Fibroblast of lung (primary cell): ENCODE measurements at regions not wholly inside any gene's neighbourhood (a gene's known extent, or its start where the extent isn't known, plus 50 kb on each side); places are given as distances from the start of the nearest gene placed in this dataset.

ENCODE experiments used
- DNase-seq, 2 donors: peaks; one replicate each; pipeline versions ENCODE4 v3.0.0 to v3.0.0-alpha.2; 2010; ENCODE audit warnings: low read depth in 2 of 2
- H2AFZ ChIP-seq: 2 replicates; pipeline ENCODE4 v1.5.1; 2012; ENCODE audit warnings: low read length, control low read depth, inconsistent platforms
- H3K27ac ChIP-seq: 2 replicates; pipeline ENCODE4 v1.5.1; 2011; ENCODE audit warnings: low read length, control low read depth; ENCODE audit not compliant: insufficient read depth
- H3K27me3 ChIP-seq: 2 replicates; pipeline ENCODE4 v1.5.1; 2011; ENCODE audit warnings: mild to moderate bottlenecking, low read length; ENCODE audit not compliant: control insufficient read depth, insufficient read depth
- H3K36me3 ChIP-seq: 2 replicates; pipeline ENCODE4 v1.5.1; 2011; ENCODE audit warnings: low read length; ENCODE audit not compliant: control insufficient read depth, insufficient read depth
- H3K4me1 ChIP-seq: 2 replicates; pipeline ENCODE4 v1.5.1; 2011; ENCODE audit warnings: low read length; ENCODE audit not compliant: control insufficient read depth, insufficient read depth; ENCODE audit errors: extremely low read depth
- H3K4me2 ChIP-seq: 2 replicates; pipeline ENCODE4 v1.5.1; 2011; ENCODE audit warnings: low read length, control low read depth; ENCODE audit not compliant: insufficient read depth; ENCODE audit errors: extremely low read depth
- H3K4me3 ChIP-seq, 4 experiments: fragments of 200-600 bp in 1 of 4; sonication (generic) in 1 of 4; replicated peaks in 1 of 4; 2 replicates each; pipeline ENCODE4 v1.5.1; 2011 to 2016; ENCODE audit warnings: low read length in 4 of 4, low read depth in 3 of 4, mild to moderate bottlenecking in 3 of 4, control low read depth in 2 of 4, inconsistent platforms in 1 of 4, mixed read lengths in 1 of 4; ENCODE audit not compliant: insufficient read depth in 1 of 4; ENCODE audit errors: control extremely low read depth in 1 of 4
- H3K79me2 ChIP-seq: 2 replicates; pipeline ENCODE4 v1.5.1; 2012; ENCODE audit warnings: mild to moderate bottlenecking, low read length, inconsistent platforms; ENCODE audit not compliant: control insufficient read depth, insufficient read depth
- H3K9ac ChIP-seq: 2 replicates; pipeline ENCODE4 v1.5.1; 2011; ENCODE audit warnings: mild to moderate bottlenecking, low read length, control low read depth; ENCODE audit not compliant: insufficient read depth
- H3K9me3 ChIP-seq: 2 replicates; pipeline ENCODE4 v1.5.1; 2012; ENCODE audit warnings: low read depth, low read length; ENCODE audit not compliant: control insufficient read depth, insufficient read depth
- H4K20me1 ChIP-seq: 2 replicates; pipeline ENCODE4 v1.5.1; 2011; ENCODE audit warnings: low read length; ENCODE audit not compliant: control insufficient read depth, insufficient read depth; ENCODE audit errors: extremely low read depth
- CTCF ChIP-seq, 2 donors: IDR thresholded peaks in 1 of 2; conservative IDR thresholded peaks in 1 of 2; 1 replicate in 1 of 2; 2 replicates in 1 of 2; pipeline ENCODE4 v1.5.1; 2011 to 2012; ENCODE audit warnings: low read length in 2 of 2, control low read depth in 1 of 2, inconsistent platforms in 1 of 2, low read depth in 1 of 2, mild to moderate bottlenecking in 1 of 2
- EZH2 ChIP-seq: IDR thresholded peaks from 2 replicates; pipeline ENCODE4 v1.5.1; 2012; ENCODE audit warnings: low read length, control low read depth, mild to moderate bottlenecking; ENCODE audit errors: missing control alignments

- Histone ChIP-seq H3K4me2 (no peak overlapping the region), H2AFZ (no peak overlapping the region), H3K4me1 (peaks cover 13% of the 10 kb centered on the region), H3K79me2 (no peaks in the 10 kb centered on the region), H3K36me3 (no peaks in the 10 kb centered on the region), H3K9me3 (no peaks in the 10 kb centered on the region), H4K20me1 (no peaks in the 10 kb centered on the region), H3K9ac (no peak overlapping the region), H3K27ac (no peak overlapping the region), H3K4me3 (no peak overlapping the region), H3K27me3 (no peaks in the 10 kb centered on the region)
- DNase-seq: no peak
- TF ChIP-seq EZH2: no peak
- no peak for TF ChIP-seq CTCF (conservative IDR thresholded peaks at IDR 0.05 in 1 of 2, IDR thresholded peaks at IDR 0.05 in 1 of 2; ENCODE audit: low read depth in 1 of 2, low read length in 2 of 2)
These were observed 322.1 kb upstream of the NOCT start for GRCh38 chr4:138693526-138693925.

GRCh38 chr4:138692411-138692810 lies 323.2 kb upstream of the NOCT start:
- H3K9ac ChIP-seq: no peak overlapping the region
- DNase-seq: peak in 1 of 2 donors; percentile 46
- no peaks in the 10 kb centered on the region for H3K9me3 ChIP-seq
- no peaks in the 10 kb centered on the region for H3K27me3 ChIP-seq
- H3K79me2 ChIP-seq: no peaks in the 10 kb centered on the region
- no peaks in the 10 kb centered on the region for H3K36me3 ChIP-seq
- H3K4me1 ChIP-seq: peaks cover 10% of the 10 kb centered on the region
- no peak overlapping the region for H2AFZ ChIP-seq
- no peak for TF ChIP-seq EZH2
- no peak for TF ChIP-seq CTCF (conservative IDR thresholded peaks at IDR 0.05 in 1 of 2, IDR thresholded peaks at IDR 0.05 in 1 of 2; ENCODE audit: low read depth in 1 of 2, low read length in 2 of 2)
- H3K4me2 ChIP-seq: no peak overlapping the region
- no peak overlapping the region for H3K4me3 ChIP-seq
- no peak overlapping the region for H3K27ac ChIP-seq
- H4K20me1 ChIP-seq: no peaks in the 10 kb centered on the region

- TF ChIP-seq EZH2 (no peak), CTCF (conservative IDR thresholded peaks at IDR 0.05 in 1 of 2, IDR thresholded peaks at IDR 0.05 in 1 of 2; ENCODE audit: low read depth in 1 of 2, low read length in 2 of 2) (no peak)
- H3K27me3 ChIP-seq: no peaks in the 10 kb centered on the region
- H3K9me3 ChIP-seq: no peaks in the 10 kb centered on the region
- no peaks in the 10 kb centered on the region for H3K79me2 ChIP-seq
- no peak overlapping the region for H3K4me3 ChIP-seq
- no peak overlapping the region for H3K27ac ChIP-seq
- H3K36me3 ChIP-seq: no peaks in the 10 kb centered on the region
- no peak overlapping the region for H2AFZ ChIP-seq
- H3K9ac ChIP-seq: no peak overlapping the region
- DNase-seq: no peak
- H4K20me1 ChIP-seq: no peaks in the 10 kb centered on the region
- peaks cover 16% of the 10 kb centered on the region for H3K4me1 ChIP-seq
- no peak overlapping the region for H3K4me2 ChIP-seq
These were observed 326.0 kb upstream of the NOCT start for GRCh38 chr4:138689593-138689992.
